Ovary (tissue), 7 donors: ENCODE measurements at regions not wholly inside any gene's neighbourhood (a gene's known extent, or its start where the extent isn't known, plus 50 kb on each side); places are given as distances from the start of the nearest gene placed in this dataset.

Experiments used
- DNase-seq, 5 donors: peaks; one replicate each; pipeline ENCODE4 v3.0.0-alpha.2; 2019 to 2020
- H3K27ac ChIP-seq, 2 donors: fragments of 200-600 bp; one replicate each; pipeline versions ENCODE4 v1.5.1 to v1.8.0; 2019 to 2022
- H3K27me3 ChIP-seq: fragments of 200-600 bp; one replicate; pipeline ENCODE4 v1.8.0; 2022
- H3K36me3 ChIP-seq: fragments of 200-600 bp; sonication (generic); one replicate; pipeline ENCODE4 v1.5.1; 2019
- H3K4me1 ChIP-seq: one replicate; pipeline ENCODE4 v1.8.1; 2013; ENCODE audit warnings: mild to moderate bottlenecking, moderate library complexity; ENCODE audit not compliant: insufficient read depth
- H3K4me3 ChIP-seq: fragments of 200-600 bp; sonication (generic); one replicate; pipeline ENCODE4 v1.5.1; 2017
- H3K9me3 ChIP-seq, 2 donors: fragments of 200-600 bp in 1 of 2; sonication (generic) in 1 of 2; one replicate each; pipeline versions ENCODE4 v1.5.1 to v1.8.1; 2013 to 2019; ENCODE audit warnings: mild to moderate bottlenecking in 1 of 2, moderate library complexity in 1 of 2
- EP300 ChIP-seq: sonication (generic); formaldehyde crosslinking; IDR thresholded peaks from one replicate; pipeline ENCODE4 v1.6.1; 2017; ENCODE audit warnings: antibody characterized with exemption
- POLR2A ChIP-seq: fragments of 450-650 bp; IDR thresholded peaks from one replicate; pipeline ENCODE4 v1.6.1; 2017; ENCODE audit warnings: antibody characterized with exemption, mild to moderate bottlenecking, moderate library complexity
- WGBS, 3 donors: extraction: QIAGEN DNeasy Blood & Tissue Kit in 1 of 3; methylation state at CpG; one replicate each; pipeline versions ENCODE4 v1.1.5 to v1.1.7; 2013 to 2017; 5-methylcytosine and 5-hydroxymethylcytosine counted together
- intact Hi-C, 4 donors: fragments of 100-400 bp; cut with DNase I; formaldehyde crosslinking; loops; one replicate each; pipeline versions ENCODE4 v1.11.0 to v1.15.1; 2022 to 2023
- TF ChIP-seq, protein P1 (sequence below), 3 donors: fragments of 450-650 bp in 2 of 3; fragments of 200-600 bp in 1 of 3; IDR thresholded peaks; one replicate each; pipeline versions ENCODE4 v1.5.1 to v1.8.0; 2016 to 2022; ENCODE audit warnings: antibody characterized with exemption in 3 of 3, mild to moderate bottlenecking in 1 of 3
- donor health status: DM: no; HTN: no; CAD: no; lungs with moderate emphysema.
- donor health status: DM: no; HTN: no; CAD: no.
- donor health status: Bipolar disorder and iron deficiency.
- donor health status: DM: no; HTN: no; CAD: no.
- donor health status: DM: yes; HTN: yes; CAD: no.

DNA sequence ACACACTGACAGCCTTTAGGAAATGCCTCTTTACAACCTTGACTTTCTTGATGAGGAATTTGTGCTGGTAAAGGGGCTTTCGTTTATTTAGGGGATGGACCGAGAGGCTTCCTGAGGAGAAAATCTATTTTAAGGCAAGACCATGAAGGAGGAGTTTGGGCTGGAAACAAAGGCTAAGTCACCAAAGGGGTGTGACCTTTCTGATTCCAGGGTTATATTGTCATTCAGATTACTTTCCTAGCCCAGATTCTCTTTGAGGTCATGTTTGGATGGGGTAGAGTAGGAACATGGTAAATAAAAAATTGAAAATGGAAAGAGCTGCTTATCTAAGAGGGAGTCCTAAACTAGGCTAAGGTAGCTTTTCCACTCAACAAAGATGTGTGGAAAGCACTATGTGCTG lies 77.1 kb upstream of the UGP2 start:
- peaks cover 1% of the 10 kb centered on the region for H3K4me1 ChIP-seq
- H3K36me3 ChIP-seq: no peaks in the 10 kb centered on the region
- no peaks in the 10 kb centered on the region for H3K27me3 ChIP-seq
- intact Hi-C loops: no loop called here
- TF ChIP-seq, protein P1, sequence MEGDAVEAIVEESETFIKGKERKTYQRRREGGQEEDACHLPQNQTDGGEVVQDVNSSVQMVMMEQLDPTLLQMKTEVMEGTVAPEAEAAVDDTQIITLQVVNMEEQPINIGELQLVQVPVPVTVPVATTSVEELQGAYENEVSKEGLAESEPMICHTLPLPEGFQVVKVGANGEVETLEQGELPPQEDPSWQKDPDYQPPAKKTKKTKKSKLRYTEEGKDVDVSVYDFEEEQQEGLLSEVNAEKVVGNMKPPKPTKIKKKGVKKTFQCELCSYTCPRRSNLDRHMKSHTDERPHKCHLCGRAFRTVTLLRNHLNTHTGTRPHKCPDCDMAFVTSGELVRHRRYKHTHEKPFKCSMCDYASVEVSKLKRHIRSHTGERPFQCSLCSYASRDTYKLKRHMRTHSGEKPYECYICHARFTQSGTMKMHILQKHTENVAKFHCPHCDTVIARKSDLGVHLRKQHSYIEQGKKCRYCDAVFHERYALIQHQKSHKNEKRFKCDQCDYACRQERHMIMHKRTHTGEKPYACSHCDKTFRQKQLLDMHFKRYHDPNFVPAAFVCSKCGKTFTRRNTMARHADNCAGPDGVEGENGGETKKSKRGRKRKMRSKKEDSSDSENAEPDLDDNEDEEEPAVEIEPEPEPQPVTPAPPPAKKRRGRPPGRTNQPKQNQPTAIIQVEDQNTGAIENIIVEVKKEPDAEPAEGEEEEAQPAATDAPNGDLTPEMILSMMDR (IDR thresholded peaks at IDR 0.05): no peak
- TF ChIP-seq POLR2A (no peak), EP300 (no peak)
- H3K4me3 ChIP-seq: no peak overlapping the region
- WGBS, 3 donors: 60 to 70% (median 66%) methylated on average over 2 of the region's 2 CpGs
- no peak overlapping the region for H3K27ac ChIP-seq
- no peak for DNase-seq
- no peaks in the 10 kb centered on the region for H3K9me3 ChIP-seq

DNA sequence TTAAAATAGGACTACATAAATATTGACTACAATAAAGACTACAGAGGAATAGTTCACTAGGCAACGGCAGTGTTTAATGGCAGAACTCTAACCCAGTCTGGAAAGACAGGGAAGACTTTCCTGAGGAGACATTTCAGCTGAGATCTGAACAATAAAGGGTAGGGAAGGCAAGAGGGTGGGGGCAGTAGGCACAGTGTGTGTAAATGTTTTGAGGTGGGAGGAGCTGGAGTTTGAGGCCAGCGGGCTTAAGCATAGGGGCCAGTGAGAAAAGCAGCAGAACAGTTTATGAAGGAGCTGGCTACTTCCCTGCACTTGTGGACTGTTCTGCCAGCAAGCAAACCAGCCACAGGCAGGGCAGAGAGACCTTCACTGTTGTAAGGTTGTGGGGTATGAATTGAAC lies 76.6 kb upstream of the UGP2 start:
- Histone ChIP-seq H3K36me3 (no peaks in the 10 kb centered on the region), H3K27ac (no peak overlapping the region), H3K4me1 (peaks cover 1% of the 10 kb centered on the region), H3K4me3 (no peak overlapping the region), H3K9me3 (no peaks in the 10 kb centered on the region), H3K27me3 (no peaks in the 10 kb centered on the region)
- TF ChIP-seq, protein P1 (IDR thresholded peaks at IDR 0.05): no peak
- DNase-seq: no peak
- 84 to 95% (median 86%) methylated on average over 2 of the region's 2 CpGs for WGBS, 3 donors
- intact Hi-C loops: no loop called here

DNA sequence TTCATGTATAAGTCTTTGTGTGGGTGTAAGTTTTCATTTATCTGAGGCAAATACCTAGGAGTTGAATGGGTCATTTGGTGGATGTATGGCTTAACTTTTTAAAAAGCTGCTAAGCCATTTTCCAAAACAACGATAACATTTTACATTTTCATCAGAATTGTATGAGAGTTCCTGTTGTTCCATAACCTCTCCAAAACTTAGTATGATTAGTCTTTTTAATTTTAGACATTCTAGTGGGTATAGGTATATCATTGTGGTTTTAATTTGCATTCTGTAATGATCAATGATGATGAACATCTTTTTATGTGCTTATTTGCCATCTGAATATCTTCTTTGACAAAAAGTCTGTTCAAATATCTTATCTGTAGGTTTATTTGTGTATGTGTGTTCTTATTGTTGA lies 74.4 kb upstream of the UGP2 start:
- Histone ChIP-seq H3K27ac (no peak overlapping the region), H3K36me3 (no peaks in the 10 kb centered on the region), H3K4me1 (peaks cover 1% of the 10 kb centered on the region), H3K27me3 (no peaks in the 10 kb centered on the region), H3K4me3 (no peak overlapping the region), H3K9me3 (no peaks in the 10 kb centered on the region)
- WGBS, 3 donors: 96 to 100% (median 98%) methylated on average over 1 of the region's 1 CpG
- DNase-seq: no peak
- intact Hi-C loops: no loop called here
- no peak for TF ChIP-seq EP300
- TF ChIP-seq, protein P1 (IDR thresholded peaks at IDR 0.05): no peak
- no peak for TF ChIP-seq POLR2A

DNA sequence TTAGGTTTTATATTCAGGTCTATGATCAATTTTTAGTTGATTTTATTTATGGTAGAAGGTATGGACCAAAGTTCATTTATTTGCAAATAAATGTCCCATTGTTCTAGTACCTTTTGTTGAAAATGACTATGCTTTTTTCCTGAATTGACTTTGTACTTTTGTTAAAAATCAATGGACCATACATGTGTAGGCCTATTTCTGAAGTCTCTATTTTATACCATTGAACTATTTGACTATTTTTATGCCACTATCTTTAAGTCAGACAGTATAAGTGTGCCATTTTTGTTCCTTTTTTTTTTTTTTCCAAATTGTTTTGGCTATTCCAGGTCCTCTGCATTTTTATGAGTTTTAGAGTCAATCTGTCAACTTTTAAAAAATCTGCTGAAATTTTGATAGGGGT lies 73.6 kb upstream of the UGP2 start:
- Histone ChIP-seq H3K27me3 (no peaks in the 10 kb centered on the region), H3K9me3 (no peaks in the 10 kb centered on the region), H3K4me1 (peaks cover 1% of the 10 kb centered on the region), H3K36me3 (no peaks in the 10 kb centered on the region), H3K4me3 (no peak overlapping the region), H3K27ac (no peak overlapping the region)
- intact Hi-C loops: no loop called here
- no peak for DNase-seq
- TF ChIP-seq EP300: no peak
- TF ChIP-seq POLR2A: no peak

DNA sequence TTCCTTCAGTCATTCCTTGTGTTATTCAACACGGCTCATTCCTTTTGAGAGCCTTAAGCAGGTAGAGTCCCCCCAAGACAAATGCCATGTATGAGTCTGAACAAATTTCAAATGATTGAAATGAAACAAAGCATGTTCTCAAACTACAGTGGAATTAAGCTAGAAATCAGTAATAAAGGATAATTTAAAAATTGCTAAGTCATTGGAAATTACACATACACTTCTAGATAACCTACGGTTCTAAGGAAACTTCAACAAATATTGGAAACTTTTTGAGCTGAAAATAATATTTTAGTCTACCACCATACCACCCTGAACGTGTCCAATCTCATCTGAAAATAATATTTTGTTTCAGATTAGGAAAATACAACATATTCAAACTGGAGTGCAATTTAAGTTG lies 71.8 kb upstream of the UGP2 start:
- H3K4me1 ChIP-seq: no peaks in the 10 kb centered on the region
- H3K4me3 ChIP-seq: no peak overlapping the region
- intact Hi-C loops: no loop called here
- no peak overlapping the region for H3K27ac ChIP-seq
- no peak for DNase-seq
- H3K27me3 ChIP-seq: no peaks in the 10 kb centered on the region
- H3K36me3 ChIP-seq: no peaks in the 10 kb centered on the region
- TF ChIP-seq POLR2A: no peak
- TF ChIP-seq, protein P1 (IDR thresholded peaks at IDR 0.05): no peak
- no peak for TF ChIP-seq EP300
- H3K9me3 ChIP-seq: no peaks in the 10 kb centered on the region
- 39 to 71% (median 45%) methylated on average over 3 of the region's 3 CpGs for WGBS, 3 donors
